GM21528 (cell line): ENCODE measurements at regions not wholly inside any gene's neighbourhood (a gene's known extent, or its start where the extent isn't known, plus 50 kb on each side); places are given as distances from the start of the nearest gene placed in this dataset.
"Not testable (repeated sequence)": the region's sequence is repeated elsewhere in the genome, so short reads cannot be mapped to it uniquely, and the experiment has no call there.

Experiments used
- ATAC-seq: cut with Tn5 transposase; IDR thresholded peaks from one replicate; pipeline ENCODE4 v1.9.1; 2021; ENCODE audit warnings: mild to moderate bottlenecking, moderate library complexity; ENCODE audit not compliant: unreplicated experiment, low FRiP score

- no peak for ATAC-seq
Measured at GRCh38 chr10:44015702-44016500, 367.2 kb upstream of the ZNF32 start.

GRCh38 chr10:44014644-44015250 is 366.1 kb upstream of the ZNF32 start:
- no peak for ATAC-seq

DNA sequence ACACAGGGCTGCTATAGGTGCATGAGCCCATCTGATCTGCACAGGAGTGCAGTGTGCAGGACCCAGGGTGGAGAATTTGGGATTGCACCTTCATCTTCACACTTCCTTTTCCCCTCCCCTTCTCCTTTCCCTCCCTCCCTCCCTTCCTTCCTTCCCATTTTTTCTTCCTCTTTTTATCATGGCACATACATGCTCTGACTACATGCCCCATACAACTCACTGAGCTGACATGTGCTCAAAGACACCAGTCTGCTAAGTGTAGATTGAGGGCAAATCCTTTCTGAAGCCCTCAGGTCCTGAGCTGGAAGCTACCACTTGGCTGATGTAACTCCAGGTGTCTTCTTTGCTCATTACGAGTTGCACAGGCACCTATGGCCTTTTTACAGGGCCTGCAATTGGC is 365.3 kb upstream of the ZNF32 start:
- no peak for ATAC-seq

DNA sequence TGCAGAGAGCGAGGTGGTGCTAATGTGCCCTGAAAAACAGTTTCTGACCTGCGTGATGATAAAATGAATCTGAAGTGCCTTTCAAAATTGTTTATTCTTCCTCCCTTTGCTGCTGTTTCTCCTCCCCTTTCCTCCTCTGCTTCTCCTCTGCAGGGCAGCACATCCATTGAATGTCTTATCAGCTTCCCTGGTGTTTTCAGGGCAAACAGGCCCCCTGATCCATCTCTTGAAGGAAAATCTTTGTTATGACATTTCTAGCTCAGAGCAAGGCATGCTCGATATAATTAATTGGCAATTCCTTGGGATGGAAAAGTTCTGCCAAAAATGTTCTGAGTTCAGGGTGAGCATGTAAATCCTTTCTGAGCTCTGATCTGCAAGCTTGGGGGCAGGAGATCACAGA is 364.2 kb upstream of the ZNF32 start:
- no peak for ATAC-seq

DNA sequence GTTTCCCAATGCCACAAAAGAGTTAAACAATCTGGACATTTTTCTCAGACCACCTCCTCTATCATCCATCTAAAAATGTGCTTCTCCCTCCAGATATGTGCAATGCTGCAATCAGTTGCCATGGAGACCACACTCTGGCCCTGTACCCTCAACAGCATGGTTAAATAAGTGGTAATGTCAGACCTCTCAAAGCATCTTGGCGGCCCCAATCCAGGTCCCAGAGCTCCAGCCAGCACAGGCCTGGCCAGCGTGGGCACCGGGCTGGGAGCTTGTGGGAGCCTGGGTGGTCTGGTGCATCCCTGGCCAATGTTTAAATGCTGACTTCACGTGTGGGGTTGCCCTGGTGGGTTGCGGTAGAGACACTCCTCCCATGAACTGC is 362.9 kb upstream of the ZNF32 start:
- no peak for ATAC-seq

- peak; percentile 94 for ATAC-seq
Measured at GRCh38 chr10:44010873-44011602, 362.4 kb upstream of the ZNF32 start.

- ATAC-seq: no peak
Measured at GRCh38 chr10:44009891-44010632, 361.4 kb upstream of the ZNF32 start.

DNA sequence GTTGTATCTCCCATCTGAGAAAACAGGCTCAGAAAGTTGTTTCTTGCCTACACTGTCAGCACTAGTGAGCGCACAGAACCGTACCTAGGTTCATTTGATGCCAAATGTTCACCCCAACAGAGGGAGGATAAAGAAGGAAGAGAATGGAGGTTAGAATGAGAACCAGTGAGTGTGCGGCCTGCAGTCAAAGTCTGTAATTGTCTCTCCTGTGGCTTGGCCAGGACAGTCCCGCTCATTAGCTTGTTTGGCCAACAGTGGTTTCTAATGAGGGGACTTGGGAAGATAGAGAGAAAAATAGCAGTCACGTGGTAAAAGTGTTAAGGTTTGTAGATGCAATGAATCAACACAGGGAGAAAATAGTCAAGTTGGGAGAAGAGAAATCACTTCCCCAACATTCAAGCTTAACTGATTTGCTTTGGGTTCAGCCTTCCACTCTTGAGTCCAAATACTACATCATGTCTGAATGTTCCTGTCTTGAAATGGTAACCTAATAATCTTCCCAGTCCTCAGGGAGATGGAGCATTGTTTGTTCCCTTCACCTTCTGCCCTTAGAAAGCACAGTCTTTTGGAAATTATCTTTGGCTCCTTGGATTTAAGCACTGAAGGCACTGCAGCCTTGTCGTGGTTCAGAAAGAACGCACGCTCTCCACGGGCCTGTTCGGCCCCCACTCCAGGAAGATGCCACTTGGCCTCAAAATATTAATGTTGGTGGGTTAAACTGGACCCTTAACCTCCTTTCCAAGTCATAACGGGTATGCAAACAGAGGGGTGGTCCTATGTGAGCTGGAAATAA is 360.4 kb upstream of the ZNF32 start:
- no peak for ATAC-seq

GRCh38 chr10:44008270-44008916 is 359.7 kb upstream of the ZNF32 start:
- no peak for ATAC-seq

DNA sequence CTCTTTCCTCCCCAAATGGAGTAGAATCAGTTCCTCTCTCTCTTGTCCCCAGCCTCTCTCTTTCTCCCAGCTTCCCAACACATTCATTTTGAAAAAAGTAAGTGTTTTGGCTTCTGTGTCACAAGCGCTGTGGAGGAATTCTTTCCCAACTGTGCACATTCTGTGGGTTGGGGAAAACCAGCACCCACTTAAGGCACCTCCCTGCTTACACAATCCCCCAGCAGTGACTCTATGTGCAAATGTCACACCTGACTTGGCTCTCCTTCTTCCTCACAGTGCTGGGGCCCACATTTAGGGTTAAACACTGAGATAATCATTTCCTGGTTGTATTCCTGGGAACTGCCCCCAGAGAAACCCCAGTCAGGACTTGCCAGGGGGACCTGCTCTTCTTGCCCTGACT is 358.1 kb upstream of the ZNF32 start:
- no peak for ATAC-seq

- no peak for ATAC-seq
Measured at GRCh38 chr10:44005788-44006099, 357.1 kb upstream of the ZNF32 start.

- ATAC-seq: no peak
Measured at GRCh38 chr10:44004913-44005787, 356.5 kb upstream of the ZNF32 start.

GRCh38 chr10:43998021-43998809 is 349.5 kb upstream of the ZNF32 start:
- ATAC-seq: no peak

GRCh38 chr10:43997330-43997729 is 348.6 kb upstream of the ZNF32 start:
- no peak for ATAC-seq

GRCh38 chr10:43994539-43994938 is 345.9 kb upstream of the ZNF32 start:
- no peak for ATAC-seq

GRCh38 chr10:43992816-43993215 is 344.1 kb upstream of the ZNF32 start:
- ATAC-seq: not testable (repeated sequence)

DNA sequence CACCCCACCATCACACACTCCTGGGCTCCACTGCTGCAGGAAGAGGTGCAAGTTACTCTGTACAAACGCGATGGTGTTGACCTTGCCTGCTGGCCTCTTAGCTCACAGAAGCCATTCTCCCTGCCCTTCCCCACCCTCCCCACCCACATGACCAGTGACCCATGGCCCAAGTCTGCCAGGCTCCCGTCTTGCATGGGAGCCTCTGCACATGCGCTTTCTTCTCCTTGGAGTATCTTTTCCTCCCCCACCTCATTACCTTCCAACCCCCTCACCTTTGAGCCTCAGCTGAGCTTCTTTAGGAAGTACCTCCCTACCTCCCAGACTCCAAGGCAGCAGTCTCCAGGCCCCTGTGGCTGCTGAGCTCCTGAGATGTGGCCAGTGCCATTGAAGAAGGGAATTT is 337.7 kb upstream of the ZNF32 start:
- no peak for ATAC-seq

GRCh38 chr10:43985941-43986340 is 337.3 kb upstream of the ZNF32 start:
- ATAC-seq: no peak
